ENCODE measurements at regions not wholly inside any gene's neighbourhood (a gene's known extent, or its start where the extent isn't known, plus 50 kb on each side); places are given as distances from the start of the nearest gene placed in this dataset. TPM values are rescaled to one million over a fixed set of nuclear protein-coding genes. Genes with fewer than 3 reads are reported as not detected.

DNA sequence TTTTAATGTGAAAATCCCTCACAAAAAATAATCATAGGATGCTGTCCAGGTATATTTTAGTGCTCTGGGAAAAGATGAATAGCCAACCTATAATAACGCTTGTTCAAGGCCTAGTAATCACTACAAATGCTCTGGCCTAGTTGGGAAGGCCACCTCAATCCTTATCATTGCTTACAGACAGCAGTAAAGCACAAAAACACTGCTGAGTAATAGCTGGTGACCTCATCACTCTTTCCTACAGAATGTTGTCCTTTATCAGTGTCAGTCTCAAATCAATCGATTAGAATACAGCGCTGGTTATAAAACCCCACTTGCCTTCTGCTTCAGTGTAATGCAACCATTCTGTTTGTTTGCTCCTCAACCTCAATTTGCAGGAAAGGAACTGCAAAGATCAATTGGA lies 72.6 kb upstream of the STEAP1 start:
- no peak for DNase-seq

DNA sequence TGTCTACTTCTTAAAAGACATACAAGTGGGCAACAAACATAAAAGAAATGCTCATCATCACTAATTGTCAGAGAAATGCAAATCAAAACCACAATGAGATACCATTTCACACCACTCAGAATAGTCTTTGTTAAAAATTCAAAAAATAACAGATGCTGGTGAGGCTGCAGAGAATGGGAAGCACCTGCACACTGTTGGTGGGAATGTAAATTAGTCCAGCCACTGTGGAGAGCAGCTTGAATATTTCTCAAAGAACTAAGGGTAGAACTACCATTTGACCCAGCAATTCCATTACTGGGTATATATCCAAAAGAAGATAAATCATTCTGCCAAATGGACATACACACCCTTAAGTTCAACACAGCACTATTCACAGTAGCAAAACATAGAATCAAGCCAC lies 61.8 kb upstream of the STEAP1 start:
- no peak for DNase-seq

GRCh38 chr7:90094030-90094429 lies 60.2 kb upstream of the STEAP1 start:
- DNase-seq: no peak

Small RNA genes lying in the stretch of these regions (small RNA-seq; reads per million reads assigned to genes)
- not detected for gene RNU6-274P (ENCODE audit: low replicate concordance)

All from tongue (tissue), 2 donors.